Ovary (tissue), 3 donors: ENCODE measurements at regions not wholly inside any gene's neighbourhood (a gene's known extent, or its start where the extent isn't known, plus 50 kb on each side); places are given as distances from the start of the nearest gene placed in this dataset.

Experiments
- CTCF ChIP-seq, 3 donors: fragments of 450-650 bp in 2 of 3; fragments of 200-600 bp in 1 of 3; IDR thresholded peaks; one replicate each; pipeline versions ENCODE4 v1.5.1 to v1.8.0; 2016 to 2022; ENCODE audit warnings: antibody characterized with exemption in 3 of 3, mild to moderate bottlenecking in 1 of 3
- EP300 ChIP-seq: sonication (generic); formaldehyde crosslinking; IDR thresholded peaks from one replicate; pipeline ENCODE4 v1.6.1; 2017; ENCODE audit warnings: antibody characterized with exemption
- POLR2A ChIP-seq: fragments of 450-650 bp; IDR thresholded peaks from one replicate; pipeline ENCODE4 v1.6.1; 2017; ENCODE audit warnings: antibody characterized with exemption, mild to moderate bottlenecking, moderate library complexity
- donor health status: DM: no; HTN: no; CAD: no.

DNA sequence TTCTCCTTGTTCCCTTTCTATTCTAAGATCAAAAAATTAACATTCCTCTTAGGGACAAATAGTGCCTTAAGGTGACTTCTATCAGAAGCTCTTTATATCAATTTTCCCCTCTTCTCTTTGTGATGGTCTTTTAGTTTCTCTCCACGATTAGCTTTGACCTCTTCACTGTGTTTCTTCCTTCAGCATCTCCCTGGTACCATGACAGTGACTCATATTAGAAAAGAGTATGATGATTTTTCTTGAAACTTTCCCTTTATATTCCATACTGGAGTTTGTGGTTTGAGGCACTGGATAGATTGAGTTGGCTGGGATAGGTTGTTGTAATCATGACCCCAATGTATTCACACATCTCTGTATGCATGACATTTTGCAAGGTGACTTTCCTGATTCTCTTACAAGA lies 335.6 kb upstream of the GLI3 start:
- TF ChIP-seq CTCF (IDR thresholded peaks at IDR 0.05): no peak
- no peak for TF ChIP-seq POLR2A
- no peak for TF ChIP-seq EP300
